ENCODE measurements at regions not wholly inside any gene's neighbourhood (a gene's known extent, or its start where the extent isn't known, plus 50 kb on each side); places are given as distances from the start of the nearest gene placed in this dataset.

DNA sequence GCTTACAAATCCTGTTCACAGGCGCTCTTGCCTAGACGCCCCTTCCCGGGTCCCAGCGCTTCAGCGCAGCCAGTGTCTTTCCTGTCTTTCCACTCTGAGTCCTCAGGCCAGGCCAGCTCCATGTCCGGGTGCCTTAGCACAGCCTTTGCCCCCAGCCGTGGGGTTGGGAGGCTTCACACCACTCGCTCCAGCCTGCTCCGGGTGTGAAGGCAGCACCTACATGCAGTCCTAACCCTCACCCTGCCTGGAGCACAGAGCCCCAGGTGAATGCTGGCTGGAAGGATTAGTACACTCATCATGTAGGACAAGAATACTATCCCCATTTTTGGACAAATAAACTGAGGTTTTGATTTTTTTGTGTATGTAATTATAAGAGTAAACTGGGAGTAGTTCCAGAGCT lies 81.7 kb upstream of the TMEM72 start:
- Histone ChIP-seq H3K4me3 (replicated peaks in 1 of 4; ENCODE audit: control extremely low read depth in 1 of 4, insufficient read depth in 1 of 4, low read depth in 3 of 4, low read length in 4 of 4) (no peak overlapping the region), H3K27me3 (ENCODE audit: control insufficient read depth, insufficient read depth, low read length) (no peaks in the 10 kb centered on the region), H3K4me1 (ENCODE audit: control insufficient read depth, extremely low read depth, insufficient read depth, low read length) (peaks cover 6% of the 10 kb centered on the region), H2AFZ (ENCODE audit: low read length) (no peak overlapping the region), H3K27ac (ENCODE audit: insufficient read depth, low read length) (no peak overlapping the region), H3K9me3 (ENCODE audit: control insufficient read depth, insufficient read depth, low read depth, low read length) (no peaks in the 10 kb centered on the region), H3K4me2 (ENCODE audit: extremely low read depth, insufficient read depth, low read length) (no peak overlapping the region), H3K9ac (ENCODE audit: insufficient read depth, low read length) (no peak overlapping the region), H3K79me2 (ENCODE audit: control insufficient read depth, insufficient read depth, low read length) (no peaks in the 10 kb centered on the region), H3K36me3 (ENCODE audit: control insufficient read depth, insufficient read depth, low read length) (no peaks in the 10 kb centered on the region), H4K20me1 (ENCODE audit: control insufficient read depth, extremely low read depth, insufficient read depth, low read length) (no peaks in the 10 kb centered on the region)
- TF ChIP-seq EZH2 (IDR thresholded peaks at IDR 0.05; ENCODE audit: low read length, missing control alignments): no peak
- TF ChIP-seq, protein P1, sequence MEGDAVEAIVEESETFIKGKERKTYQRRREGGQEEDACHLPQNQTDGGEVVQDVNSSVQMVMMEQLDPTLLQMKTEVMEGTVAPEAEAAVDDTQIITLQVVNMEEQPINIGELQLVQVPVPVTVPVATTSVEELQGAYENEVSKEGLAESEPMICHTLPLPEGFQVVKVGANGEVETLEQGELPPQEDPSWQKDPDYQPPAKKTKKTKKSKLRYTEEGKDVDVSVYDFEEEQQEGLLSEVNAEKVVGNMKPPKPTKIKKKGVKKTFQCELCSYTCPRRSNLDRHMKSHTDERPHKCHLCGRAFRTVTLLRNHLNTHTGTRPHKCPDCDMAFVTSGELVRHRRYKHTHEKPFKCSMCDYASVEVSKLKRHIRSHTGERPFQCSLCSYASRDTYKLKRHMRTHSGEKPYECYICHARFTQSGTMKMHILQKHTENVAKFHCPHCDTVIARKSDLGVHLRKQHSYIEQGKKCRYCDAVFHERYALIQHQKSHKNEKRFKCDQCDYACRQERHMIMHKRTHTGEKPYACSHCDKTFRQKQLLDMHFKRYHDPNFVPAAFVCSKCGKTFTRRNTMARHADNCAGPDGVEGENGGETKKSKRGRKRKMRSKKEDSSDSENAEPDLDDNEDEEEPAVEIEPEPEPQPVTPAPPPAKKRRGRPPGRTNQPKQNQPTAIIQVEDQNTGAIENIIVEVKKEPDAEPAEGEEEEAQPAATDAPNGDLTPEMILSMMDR (conservative IDR thresholded peaks at IDR 0.05 in 1 of 2, IDR thresholded peaks at IDR 0.05 in 1 of 2; ENCODE audit: low read depth in 1 of 2, low read length in 2 of 2): no peak
- no peak for DNase-seq (ENCODE audit: low read depth in 2 of 2)

DNA sequence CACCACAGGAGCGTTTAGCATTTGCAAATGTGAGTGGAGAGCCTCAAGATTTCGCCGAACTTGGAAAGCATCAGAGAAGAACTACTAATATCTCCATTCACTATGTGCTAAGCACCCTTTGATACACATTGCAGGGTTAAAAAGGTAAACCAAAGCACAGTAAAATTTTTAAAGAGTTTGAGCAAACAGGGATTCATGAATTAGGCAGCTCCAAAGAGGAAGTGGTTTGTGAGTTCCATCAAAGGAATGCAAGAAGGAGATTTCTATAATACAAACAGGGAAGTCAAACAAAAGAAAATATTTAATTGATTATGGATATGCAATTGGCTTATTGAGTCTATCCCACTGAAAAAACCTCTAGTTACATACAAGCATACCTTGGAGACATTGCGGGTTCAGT lies 81.1 kb upstream of the TMEM72 start:
- Histone ChIP-seq H3K79me2 (ENCODE audit: control insufficient read depth, insufficient read depth, low read length) (no peaks in the 10 kb centered on the region), H3K9ac (ENCODE audit: insufficient read depth, low read length) (no peak overlapping the region), H3K4me3 (replicated peaks in 1 of 4; ENCODE audit: control extremely low read depth in 1 of 4, insufficient read depth in 1 of 4, low read depth in 3 of 4, low read length in 4 of 4) (no peak overlapping the region), H4K20me1 (ENCODE audit: control insufficient read depth, extremely low read depth, insufficient read depth, low read length) (no peaks in the 10 kb centered on the region), H3K36me3 (ENCODE audit: control insufficient read depth, insufficient read depth, low read length) (no peaks in the 10 kb centered on the region), H2AFZ (ENCODE audit: low read length) (no peak overlapping the region), H3K27ac (ENCODE audit: insufficient read depth, low read length) (no peak overlapping the region), H3K9me3 (ENCODE audit: control insufficient read depth, insufficient read depth, low read depth, low read length) (no peaks in the 10 kb centered on the region), H3K4me2 (ENCODE audit: extremely low read depth, insufficient read depth, low read length) (peak overlapping the region; percentile 11), H3K27me3 (ENCODE audit: control insufficient read depth, insufficient read depth, low read length) (no peaks in the 10 kb centered on the region), H3K4me1 (ENCODE audit: control insufficient read depth, extremely low read depth, insufficient read depth, low read length) (peaks cover 6% of the 10 kb centered on the region)
- TF ChIP-seq EZH2 (IDR thresholded peaks at IDR 0.05; ENCODE audit: low read length, missing control alignments): no peak
- TF ChIP-seq, protein P1 (conservative IDR thresholded peaks at IDR 0.05 in 1 of 2, IDR thresholded peaks at IDR 0.05 in 1 of 2; ENCODE audit: low read depth in 1 of 2, low read length in 2 of 2): no peak
- peak; percentile 30 to 89 for DNase-seq (ENCODE audit: low read depth in 2 of 2)

DNA sequence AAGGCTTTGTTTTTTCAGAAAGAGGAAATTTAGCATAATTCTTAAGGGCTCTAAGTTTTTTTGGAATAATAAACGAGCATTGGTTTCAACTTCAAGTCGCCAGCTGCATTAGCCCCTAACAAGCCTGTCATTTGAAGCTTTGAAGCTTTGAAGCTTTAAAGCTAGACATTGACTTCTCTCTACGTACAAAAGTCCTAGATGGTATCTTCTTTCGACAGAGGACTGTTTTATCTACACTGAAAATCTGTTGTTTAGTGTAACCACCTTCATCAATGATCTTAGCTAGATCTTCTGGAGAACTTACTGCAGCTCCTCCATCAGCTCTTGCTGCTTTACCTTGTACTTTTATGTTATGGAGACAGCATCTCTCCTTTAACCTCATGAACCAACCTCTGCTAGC lies 79.6 kb upstream of the TMEM72 start:
- H3K4me3 ChIP-seq (replicated peaks in 1 of 4; ENCODE audit: control extremely low read depth in 1 of 4, insufficient read depth in 1 of 4, low read depth in 3 of 4, low read length in 4 of 4): no peak overlapping the region
- no peak overlapping the region for H3K27ac ChIP-seq (ENCODE audit: insufficient read depth, low read length)
- TF ChIP-seq EZH2 (IDR thresholded peaks at IDR 0.05; ENCODE audit: low read length, missing control alignments): no peak
- TF ChIP-seq, protein P1 (conservative IDR thresholded peaks at IDR 0.05 in 1 of 2, IDR thresholded peaks at IDR 0.05 in 1 of 2; ENCODE audit: low read depth in 1 of 2, low read length in 2 of 2): no peak
- no peaks in the 10 kb centered on the region for H3K9me3 ChIP-seq (ENCODE audit: control insufficient read depth, insufficient read depth, low read depth, low read length)
- H3K79me2 ChIP-seq (ENCODE audit: control insufficient read depth, insufficient read depth, low read length): no peaks in the 10 kb centered on the region
- H3K27me3 ChIP-seq (ENCODE audit: control insufficient read depth, insufficient read depth, low read length): no peaks in the 10 kb centered on the region
- no peaks in the 10 kb centered on the region for H4K20me1 ChIP-seq (ENCODE audit: control insufficient read depth, extremely low read depth, insufficient read depth, low read length)
- no peak for DNase-seq (ENCODE audit: low read depth in 2 of 2)
- H3K9ac ChIP-seq (ENCODE audit: insufficient read depth, low read length): no peak overlapping the region
- H2AFZ ChIP-seq (ENCODE audit: low read length): no peak overlapping the region
- H3K36me3 ChIP-seq (ENCODE audit: control insufficient read depth, insufficient read depth, low read length): no peaks in the 10 kb centered on the region
- peaks cover 6% of the 10 kb centered on the region for H3K4me1 ChIP-seq (ENCODE audit: control insufficient read depth, extremely low read depth, insufficient read depth, low read length)
- no peak overlapping the region for H3K4me2 ChIP-seq (ENCODE audit: extremely low read depth, insufficient read depth, low read length)
